ENCODE measurements at regions not wholly inside any gene's neighbourhood (a gene's known extent, or its start where the extent isn't known, plus 50 kb on each side); places are given as distances from the start of the nearest gene placed in this dataset.

- Histone ChIP-seq H3K27me3 (no peaks in the 10 kb centered on the region), H3K36me3 (no peaks in the 10 kb centered on the region), H3K4me1 (no peaks in the 10 kb centered on the region), H3K9me3 (no peaks in the 10 kb centered on the region), H3K27ac (no peak overlapping the region), H3K4me3 (no peak overlapping the region)
- no peak for DNase-seq
- intact Hi-C loops (cut with DNase I) = no loop called here
- TF ChIP-seq, protein P1, sequence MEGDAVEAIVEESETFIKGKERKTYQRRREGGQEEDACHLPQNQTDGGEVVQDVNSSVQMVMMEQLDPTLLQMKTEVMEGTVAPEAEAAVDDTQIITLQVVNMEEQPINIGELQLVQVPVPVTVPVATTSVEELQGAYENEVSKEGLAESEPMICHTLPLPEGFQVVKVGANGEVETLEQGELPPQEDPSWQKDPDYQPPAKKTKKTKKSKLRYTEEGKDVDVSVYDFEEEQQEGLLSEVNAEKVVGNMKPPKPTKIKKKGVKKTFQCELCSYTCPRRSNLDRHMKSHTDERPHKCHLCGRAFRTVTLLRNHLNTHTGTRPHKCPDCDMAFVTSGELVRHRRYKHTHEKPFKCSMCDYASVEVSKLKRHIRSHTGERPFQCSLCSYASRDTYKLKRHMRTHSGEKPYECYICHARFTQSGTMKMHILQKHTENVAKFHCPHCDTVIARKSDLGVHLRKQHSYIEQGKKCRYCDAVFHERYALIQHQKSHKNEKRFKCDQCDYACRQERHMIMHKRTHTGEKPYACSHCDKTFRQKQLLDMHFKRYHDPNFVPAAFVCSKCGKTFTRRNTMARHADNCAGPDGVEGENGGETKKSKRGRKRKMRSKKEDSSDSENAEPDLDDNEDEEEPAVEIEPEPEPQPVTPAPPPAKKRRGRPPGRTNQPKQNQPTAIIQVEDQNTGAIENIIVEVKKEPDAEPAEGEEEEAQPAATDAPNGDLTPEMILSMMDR (IDR thresholded peaks at IDR 0.05) = no peak
- no peak for ATAC-seq
These were observed 59.9 kb downstream of the MINAR1 start for GRCh38 chr15:79492065-79492464.

GRCh38 chr15:79494384-79494909, 62.3 kb downstream of the MINAR1 start:
- intact Hi-C loops (cut with DNase I) = no loop called here
- Histone ChIP-seq H3K4me1 (no peaks in the 10 kb centered on the region), H3K27me3 (no peaks in the 10 kb centered on the region), H3K4me3 (no peak overlapping the region), H3K27ac (no peak overlapping the region), H3K36me3 (no peaks in the 10 kb centered on the region), H3K9me3 (no peaks in the 10 kb centered on the region)
- ATAC-seq (no peak), DNase-seq (no peak)
- TF ChIP-seq, protein P1 (IDR thresholded peaks at IDR 0.05) = no peak

DNA sequence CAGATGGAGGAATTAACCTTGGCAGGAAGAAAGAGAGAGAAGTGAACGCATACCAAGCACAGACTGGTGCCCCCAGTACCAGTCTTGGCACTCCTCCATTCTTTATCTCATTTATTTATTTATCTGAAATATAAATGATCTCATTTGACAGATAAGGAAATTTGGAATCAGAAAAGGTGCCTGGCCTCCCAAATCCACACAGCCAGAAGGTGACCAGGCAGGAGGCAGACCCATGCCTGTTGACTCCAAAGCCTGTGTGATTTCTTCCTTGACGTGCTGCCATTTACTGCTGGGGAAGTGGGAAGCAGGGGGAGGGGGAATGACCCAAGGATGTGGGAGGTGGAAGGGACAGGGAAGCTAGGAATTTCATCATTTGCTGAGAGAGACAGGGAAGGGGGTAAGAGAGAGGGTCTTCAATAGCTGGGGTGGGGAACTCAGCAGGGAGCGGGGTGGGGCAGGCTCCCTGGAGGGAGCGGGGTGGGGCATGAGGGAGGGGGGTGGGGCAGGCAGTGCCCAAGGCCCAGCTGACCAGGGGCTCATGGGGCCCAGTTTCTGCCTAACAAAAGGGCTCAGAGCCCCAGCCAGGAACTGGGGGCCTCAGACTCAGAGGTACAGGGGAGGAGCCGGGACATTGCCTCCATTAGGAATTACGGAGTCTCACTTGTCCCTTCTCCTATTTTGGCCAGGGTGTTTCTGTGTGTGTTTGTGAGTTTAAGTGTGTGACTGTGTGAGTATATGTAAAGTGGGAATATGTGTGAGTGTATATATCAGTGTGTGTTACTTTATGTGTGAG, 63.0 kb downstream of the MINAR1 start:
- Histone ChIP-seq H3K9me3 (no peaks in the 10 kb centered on the region), H3K27ac (no peak overlapping the region), H3K4me1 (no peaks in the 10 kb centered on the region), H3K36me3 (no peaks in the 10 kb centered on the region), H3K27me3 (no peaks in the 10 kb centered on the region), H3K4me3 (no peak overlapping the region)
- DNase-seq (no peak), ATAC-seq (no peak)
- intact Hi-C loops (cut with DNase I) = no loop called here
- TF ChIP-seq, protein P1 (IDR thresholded peaks at IDR 0.05) = no peak

GRCh38 chr15:79495775-79496174, 63.6 kb downstream of the MINAR1 start:
- H3K27ac ChIP-seq = no peak overlapping the region
- TF ChIP-seq, protein P1 (IDR thresholded peaks at IDR 0.05) = no peak
- no peaks in the 10 kb centered on the region for H3K9me3 ChIP-seq
- no peak overlapping the region for H3K4me3 ChIP-seq
- H3K36me3 ChIP-seq = no peaks in the 10 kb centered on the region
- H3K27me3 ChIP-seq = no peaks in the 10 kb centered on the region
- DNase-seq (no peak), ATAC-seq (peak; percentile 14)
- no peaks in the 10 kb centered on the region for H3K4me1 ChIP-seq
- intact Hi-C loops (cut with DNase I) = no loop called here

DNA sequence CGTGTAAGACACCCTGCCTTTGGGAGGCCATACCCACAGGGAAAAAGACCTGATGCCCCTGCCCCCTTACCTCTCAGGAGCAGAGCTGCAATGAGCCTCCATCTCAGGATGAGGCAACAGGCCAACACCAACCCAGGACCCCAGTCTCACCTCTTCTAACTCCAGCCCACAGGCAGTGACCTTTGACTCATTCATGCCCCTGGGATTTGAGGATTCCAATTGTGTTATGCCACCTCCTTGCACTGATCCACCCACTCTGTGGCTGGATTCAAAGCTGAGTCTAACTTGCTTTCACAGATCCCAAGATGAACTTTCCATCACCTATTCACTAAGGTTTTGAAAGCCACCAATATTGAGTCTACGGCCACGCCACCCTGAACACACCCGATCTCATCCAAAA, 64.7 kb downstream of the MINAR1 start:
- Histone ChIP-seq H3K9me3 (no peaks in the 10 kb centered on the region), H3K27me3 (no peaks in the 10 kb centered on the region), H3K4me1 (no peaks in the 10 kb centered on the region), H3K36me3 (no peaks in the 10 kb centered on the region), H3K27ac (no peak overlapping the region), H3K4me3 (no peak overlapping the region)
- intact Hi-C loops (cut with DNase I) = no loop called here
- DNase-seq (no peak), ATAC-seq (no peak)
- TF ChIP-seq, protein P1 (IDR thresholded peaks at IDR 0.05) = no peak
